ENCODE measurements at regions not wholly inside any gene's neighbourhood (a gene's known extent, or its start where the extent isn't known, plus 50 kb on each side); places are given as distances from the start of the nearest gene placed in this dataset.
A peak's percentile ranks its signal among the peaks of the same experiment; 100 is the strongest.

- H3F3A ChIP-seq (replicated peaks; ENCODE audit: insufficient read depth): peaks cover 5% of the 10 kb centered on the region
- peak overlapping the region; percentile 45 for H3K4me2 ChIP-seq
- no peak overlapping the region for H3K9ac ChIP-seq
- no peaks in the 10 kb centered on the region for H3K9me3 ChIP-seq
- no peaks in the 10 kb centered on the region for H3K36me3 ChIP-seq (replicated peaks in 1 of 2; ENCODE audit: control insufficient read depth in 1 of 2, insufficient read depth in 2 of 2, low read length in 1 of 2)
- peaks cover 0 to 9% of the 10 kb centered on the region in 2 experiments; a peak in 1 of 4 replicates for H3K4me1 ChIP-seq (ENCODE audit: control insufficient read depth in 1 of 2, insufficient read depth in 2 of 2, low read depth in 1 of 2, low read length in 1 of 2)
- no peak for DNase-seq
- H3K79me2 ChIP-seq (ENCODE audit: insufficient read depth): no peaks in the 10 kb centered on the region
- peak; percentile 70 for TF ChIP-seq PBX3 (IDR thresholded peaks at IDR 0.05)
- TF ChIP-seq CHD2 (IDR thresholded peaks at IDR 0.05; ENCODE audit: low read length, partially characterized antibody): no peak
- TF ChIP-seq FOSL2 (IDR thresholded peaks at IDR 0.05; ENCODE audit: borderline replicate concordance, low read depth): no peak
- no peaks in the 10 kb centered on the region for H3K9me2 ChIP-seq
- H3K27ac ChIP-seq (ENCODE audit: low read depth in 2 of 2, low read length in 1 of 2): peak overlapping the region in 1 of 2 experiments; percentile 45; a peak in 3 of 4 replicates
- POLR2A ChIA-PET: no interaction called here
- peak overlapping the region; percentile 21; the same call in 1 of the 2 replicates for H2AFZ ChIP-seq (ENCODE audit: low read depth)
- CTCF ChIA-PET: no interaction called here
- no peaks in the 10 kb centered on the region for H3K27me3 ChIP-seq (ENCODE audit: insufficient read depth)
- H4K20me1 ChIP-seq (ENCODE audit: insufficient read depth): no peaks in the 10 kb centered on the region
- WGBS (ENCODE audit: low lambda C conversion rate): 6% methylated on average over 5 of the region's 5 CpGs
- 0 out of 4 replicates have a peak overlapping the region, but pooled peaks of 1 of the 2 experiments have one; percentile 40 for H3K4me3 ChIP-seq (ENCODE audit: low read depth in 2 of 2, low read length in 1 of 2)
Observed at GRCh38 chr2:56448403-56449001, 264.7 kb downstream of the CCDC85A start.

GRCh38 chr2:56449002-56449431, 265.2 kb downstream of the CCDC85A start:
- no peaks in the 10 kb centered on the region for H3K79me2 ChIP-seq (ENCODE audit: insufficient read depth)
- peak overlapping the region; percentile 45 for H3K4me2 ChIP-seq
- peak overlapping the region in 1 of 2 experiments; percentile 45; a peak in 3 of 4 replicates for H3K27ac ChIP-seq (ENCODE audit: low read depth in 2 of 2, low read length in 1 of 2)
- no peaks in the 10 kb centered on the region for H3K9me3 ChIP-seq
- no peak for TF ChIP-seq REST (IDR thresholded peaks at IDR 0.05; ENCODE audit: low read depth, low read length)
- TF ChIP-seq NRF1 (IDR thresholded peaks at IDR 0.05; ENCODE audit: low read depth, low read length): peak; percentile 69
- TF ChIP-seq GATA2 (CRISPR knock-in tag; IDR thresholded peaks at IDR 0.05): no peak
- H3K4me3 ChIP-seq (ENCODE audit: low read depth in 2 of 2, low read length in 1 of 2): 0 out of 4 replicates have a peak overlapping the region, but pooled peaks of 1 of the 2 experiments have one; percentile 40
- ChIA-PET POLR2A (no interaction called here), CTCF (no interaction called here)
- peak overlapping the region; percentile 21; the same call in 1 of the 2 replicates for H2AFZ ChIP-seq (ENCODE audit: low read depth)
- no peak for DNase-seq
- no peaks in the 10 kb centered on the region for H3K27me3 ChIP-seq (ENCODE audit: insufficient read depth)
- no peaks in the 10 kb centered on the region for H3K36me3 ChIP-seq (replicated peaks in 1 of 2; ENCODE audit: control insufficient read depth in 1 of 2, insufficient read depth in 2 of 2, low read length in 1 of 2)
- H3K9me2 ChIP-seq: no peaks in the 10 kb centered on the region
- H4K20me1 ChIP-seq (ENCODE audit: insufficient read depth): no peaks in the 10 kb centered on the region
- H3F3A ChIP-seq (replicated peaks; ENCODE audit: insufficient read depth): peaks cover 5% of the 10 kb centered on the region
- H3K4me1 ChIP-seq (ENCODE audit: control insufficient read depth in 1 of 2, insufficient read depth in 2 of 2, low read depth in 1 of 2, low read length in 1 of 2): peaks cover 0 to 9% of the 10 kb centered on the region in 2 experiments; a peak in 1 of 4 replicates
- WGBS (ENCODE audit: low lambda C conversion rate): 19% methylated on average over 8 of the region's 8 CpGs
- no peak overlapping the region for H3K9ac ChIP-seq
